LNCAP (cell line): ENCODE measurements at regions not wholly inside any gene's neighbourhood (a gene's known extent, or its start where the extent isn't known, plus 50 kb on each side); places are given as distances from the start of the nearest gene placed in this dataset.

Experiments used
- TF ChIP-seq, protein P1 (sequence below): fragments of 450-650 bp; IDR thresholded peaks from 2 replicates; pipeline ENCODE4 v1.5.1; 2017; ENCODE audit warnings: mild to moderate bottlenecking

DNA sequence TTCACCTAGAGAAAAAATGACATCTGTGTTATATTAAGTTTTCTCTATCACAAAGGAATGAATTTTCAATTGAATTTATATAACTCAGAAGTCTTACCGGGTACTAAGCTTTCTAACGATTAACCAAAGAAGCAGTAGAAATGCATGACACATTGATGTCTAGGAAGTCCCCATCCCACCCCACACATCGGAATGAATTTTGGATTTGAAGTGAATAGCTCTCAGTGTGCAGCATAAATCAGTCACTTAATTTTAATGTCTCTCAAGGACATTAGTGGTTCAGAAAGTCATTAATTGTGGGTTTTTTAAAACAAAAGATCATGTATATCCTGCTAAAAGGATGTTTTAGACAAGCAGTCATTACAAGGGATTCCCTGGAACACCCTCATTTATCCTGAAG lies 141.4 kb upstream of the PIEZO2 start:
- TF ChIP-seq, protein P1, sequence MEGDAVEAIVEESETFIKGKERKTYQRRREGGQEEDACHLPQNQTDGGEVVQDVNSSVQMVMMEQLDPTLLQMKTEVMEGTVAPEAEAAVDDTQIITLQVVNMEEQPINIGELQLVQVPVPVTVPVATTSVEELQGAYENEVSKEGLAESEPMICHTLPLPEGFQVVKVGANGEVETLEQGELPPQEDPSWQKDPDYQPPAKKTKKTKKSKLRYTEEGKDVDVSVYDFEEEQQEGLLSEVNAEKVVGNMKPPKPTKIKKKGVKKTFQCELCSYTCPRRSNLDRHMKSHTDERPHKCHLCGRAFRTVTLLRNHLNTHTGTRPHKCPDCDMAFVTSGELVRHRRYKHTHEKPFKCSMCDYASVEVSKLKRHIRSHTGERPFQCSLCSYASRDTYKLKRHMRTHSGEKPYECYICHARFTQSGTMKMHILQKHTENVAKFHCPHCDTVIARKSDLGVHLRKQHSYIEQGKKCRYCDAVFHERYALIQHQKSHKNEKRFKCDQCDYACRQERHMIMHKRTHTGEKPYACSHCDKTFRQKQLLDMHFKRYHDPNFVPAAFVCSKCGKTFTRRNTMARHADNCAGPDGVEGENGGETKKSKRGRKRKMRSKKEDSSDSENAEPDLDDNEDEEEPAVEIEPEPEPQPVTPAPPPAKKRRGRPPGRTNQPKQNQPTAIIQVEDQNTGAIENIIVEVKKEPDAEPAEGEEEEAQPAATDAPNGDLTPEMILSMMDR = no peak

GRCh38 chr18:11289248-11289647 lies 139.9 kb upstream of the PIEZO2 start:
- TF ChIP-seq, protein P1 = no peak

DNA sequence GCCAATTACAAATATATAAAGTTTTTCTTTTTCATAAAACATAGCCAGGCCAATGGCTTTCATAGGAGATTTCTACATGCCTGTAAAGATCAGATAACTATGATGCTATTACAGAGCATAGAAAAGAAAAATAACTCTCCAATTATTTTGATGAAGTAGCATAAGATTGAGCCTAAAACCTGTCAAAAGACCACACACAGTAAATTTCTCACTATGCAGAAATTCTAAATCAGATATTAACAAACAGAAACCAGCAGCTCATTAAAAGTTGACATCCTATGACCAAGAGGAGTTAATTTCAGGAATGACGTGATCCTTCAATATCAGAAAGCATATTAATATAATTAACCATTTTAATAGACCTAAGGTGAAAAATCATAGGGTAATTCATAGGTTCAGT lies 139.0 kb upstream of the PIEZO2 start:
- TF ChIP-seq, protein P1 = no peak

DNA sequence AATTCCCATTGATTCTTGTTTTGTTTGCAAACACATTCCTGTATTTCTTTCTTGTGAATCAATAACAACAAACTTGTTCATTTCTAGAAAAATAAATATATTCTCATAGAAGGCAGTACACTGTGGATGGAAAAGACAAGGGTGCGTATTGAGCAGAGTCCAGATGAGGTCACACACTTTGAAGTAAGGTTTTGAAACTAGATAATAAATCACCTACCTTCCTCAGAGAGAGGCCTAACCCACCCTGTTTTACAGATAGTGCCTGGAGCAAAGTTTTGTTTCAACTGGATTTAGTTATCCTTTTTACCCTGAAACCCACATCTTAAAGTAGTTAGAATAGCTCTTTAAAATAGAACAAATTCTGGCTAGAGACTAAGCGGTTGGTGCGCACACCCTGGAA lies 137.1 kb upstream of the PIEZO2 start:
- TF ChIP-seq, protein P1 = no peak

DNA sequence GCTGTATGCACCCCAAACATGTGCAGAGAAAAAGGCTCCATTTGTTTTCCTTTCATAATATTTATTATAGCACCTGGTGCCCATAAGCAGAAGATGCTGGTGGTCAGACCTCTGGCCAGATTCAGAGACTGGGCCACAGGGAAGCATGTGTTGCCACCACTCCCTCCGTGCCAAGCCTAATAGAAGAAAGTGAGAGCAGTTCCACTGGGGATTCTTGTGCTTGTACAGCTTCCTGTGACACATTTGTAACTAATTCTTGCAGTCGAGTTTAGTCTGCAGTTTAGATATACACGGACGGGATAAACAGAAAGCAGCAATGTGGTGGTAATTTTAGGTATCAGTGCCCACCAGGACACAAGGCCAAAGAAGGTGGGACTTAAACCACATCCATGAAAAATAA lies 135.4 kb upstream of the PIEZO2 start:
- TF ChIP-seq, protein P1 = no peak

- TF ChIP-seq, protein P1 = no peak
These were observed 135.0 kb upstream of the PIEZO2 start for GRCh38 chr18:11284349-11284748.

DNA sequence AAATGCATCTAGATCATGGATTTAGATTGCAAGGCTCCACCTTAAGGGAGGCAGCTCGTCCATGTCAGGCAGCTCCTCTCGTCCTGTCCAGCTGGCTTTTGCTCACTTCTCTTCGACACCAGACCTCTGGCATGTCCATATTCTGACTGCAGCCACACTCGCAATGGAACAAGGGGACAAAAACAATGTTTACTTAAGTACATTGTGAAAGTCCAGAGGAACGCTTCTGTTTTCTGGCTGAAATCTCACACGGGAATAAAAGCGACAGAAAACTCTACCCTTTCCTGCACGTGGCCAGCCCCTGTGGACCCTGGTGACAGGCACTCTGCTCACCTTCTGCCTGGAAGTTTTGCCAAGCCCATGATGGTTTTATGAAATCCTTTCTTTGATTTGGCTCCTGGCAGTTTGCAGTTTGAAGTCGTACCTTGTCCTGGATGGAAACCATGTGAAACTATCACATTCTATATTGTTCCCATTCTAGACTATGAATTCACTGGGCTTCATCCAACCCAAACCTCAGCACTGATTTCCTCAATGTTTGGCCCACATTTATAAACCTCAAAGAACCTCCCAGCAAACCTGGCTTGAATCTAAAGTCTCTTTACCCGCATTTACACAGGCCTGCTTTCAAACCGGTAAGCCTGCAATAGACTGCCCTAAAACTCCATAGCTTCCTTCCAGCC lies 134.3 kb upstream of the PIEZO2 start:
- TF ChIP-seq, protein P1 = no peak

DNA sequence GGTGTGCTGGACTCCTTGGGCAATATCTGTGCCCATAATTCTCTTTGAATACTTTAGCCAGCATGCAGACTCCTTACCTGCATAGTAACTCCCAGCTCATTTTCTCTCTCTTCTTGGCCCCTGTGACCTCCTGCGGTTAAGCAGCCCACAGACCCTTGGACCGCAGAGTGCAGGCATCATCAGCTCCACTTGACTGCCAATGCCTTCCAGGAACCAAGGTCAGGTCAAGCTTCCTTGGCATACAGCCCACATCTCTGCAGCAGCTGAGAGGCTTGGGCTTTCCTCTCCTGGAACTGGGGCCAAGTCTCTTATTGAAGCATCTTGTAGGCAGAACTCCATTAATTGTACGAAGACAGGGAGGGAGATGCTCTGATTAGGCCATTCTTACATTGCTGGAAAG lies 130.1 kb upstream of the PIEZO2 start:
- TF ChIP-seq, protein P1 = no peak
